GM12891 (cell line): ENCODE measurements at regions not wholly inside any gene's neighbourhood (a gene's known extent, or its start where the extent isn't known, plus 50 kb on each side); places are given as distances from the start of the nearest gene placed in this dataset.

Experiments used
- DNase-seq: peaks from one replicate; pipeline ENCODE4 v3.0.0; 2011; ENCODE audit warnings: low spot score; ENCODE audit not compliant: insufficient read length
- FAIRE-seq: peaks from 2 replicates; lab custom pipeline; 2011; peaks lifted over from hg19 to GRCh38; lab: Jason Lieb, UNC
- PAX5 ChIP-seq: IDR thresholded peaks from 2 replicates; pipeline ENCODE4 v1.6.1; 2011; ENCODE audit warnings: low read length, moderate library complexity, mild to moderate bottlenecking; ENCODE audit not compliant: insufficient read depth, severe bottlenecking
- POLR2A ChIP-seq: IDR thresholded peaks from 2 replicates; pipeline ENCODE4 v1.6.1; 2011; ENCODE audit warnings: low read depth, low read length, control low read depth
- POLR2AphosphoS5 ChIP-seq: IDR thresholded peaks from 2 replicates; pipeline ENCODE4 v1.6.1; 2011; ENCODE audit warnings: low read depth, low read length, control low read depth
- POU2F2 ChIP-seq: IDR thresholded peaks from 2 replicates; pipeline ENCODE4 v1.6.1; 2011; ENCODE audit warnings: low read depth, mild to moderate bottlenecking, control low read depth, low read length, moderate library complexity
- SPI1 ChIP-seq: IDR thresholded peaks from 2 replicates; pipeline ENCODE4 v1.6.1; 2011; ENCODE audit warnings: low read depth, low read length, control low read depth
- TAF1 ChIP-seq: IDR thresholded peaks from 2 replicates; pipeline ENCODE4 v1.6.1; 2011; ENCODE audit warnings: low read depth, low read length, control low read depth

DNA sequence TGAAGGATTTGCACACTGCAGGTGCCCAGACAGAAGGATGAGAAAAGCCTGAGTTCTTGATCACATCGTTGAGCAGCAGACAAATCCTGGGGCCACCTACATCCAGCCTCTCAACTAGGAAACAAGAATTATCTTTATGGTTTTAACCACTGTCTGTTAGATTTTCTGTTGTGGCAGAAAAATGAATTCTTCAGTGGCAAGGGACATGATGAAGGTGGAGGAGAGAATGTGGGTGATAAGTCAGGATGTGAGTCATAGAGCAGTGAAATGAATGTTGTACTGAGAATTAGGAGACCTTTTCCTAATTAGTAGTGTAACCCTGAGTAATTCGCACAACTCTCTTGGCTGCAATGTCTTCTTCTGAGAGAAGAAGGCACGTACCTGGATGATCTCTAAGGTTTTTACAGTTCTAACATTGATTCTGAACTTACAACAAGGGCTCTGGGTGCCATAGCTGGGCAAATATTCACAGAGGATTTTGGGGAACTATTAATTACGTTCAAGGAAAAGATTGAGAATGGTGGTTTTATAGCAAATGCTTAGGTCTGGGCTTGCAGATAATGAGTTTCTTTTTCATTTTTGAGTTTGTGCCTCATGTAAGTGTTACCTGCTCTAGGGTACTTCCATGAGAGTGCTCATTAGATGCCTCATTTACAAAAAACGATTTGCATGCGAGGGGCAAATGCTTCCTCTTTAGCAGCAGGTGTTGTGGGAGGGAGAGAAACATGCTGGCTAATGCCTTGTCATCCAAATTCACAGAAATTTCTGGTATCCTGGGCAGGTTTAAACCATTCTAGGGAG, 111.0 kb upstream of the KL start:
- peak; percentile 87 for FAIRE-seq
- DNase-seq = peak; percentile 6
- no peak for TF ChIP-seq POLR2A
- TF ChIP-seq POU2F2 = peak; percentile 50; the same call in 1 of the 2 replicates
- no peak for TF ChIP-seq PAX5
- TF ChIP-seq POLR2AphosphoS5 = no peak

DNA sequence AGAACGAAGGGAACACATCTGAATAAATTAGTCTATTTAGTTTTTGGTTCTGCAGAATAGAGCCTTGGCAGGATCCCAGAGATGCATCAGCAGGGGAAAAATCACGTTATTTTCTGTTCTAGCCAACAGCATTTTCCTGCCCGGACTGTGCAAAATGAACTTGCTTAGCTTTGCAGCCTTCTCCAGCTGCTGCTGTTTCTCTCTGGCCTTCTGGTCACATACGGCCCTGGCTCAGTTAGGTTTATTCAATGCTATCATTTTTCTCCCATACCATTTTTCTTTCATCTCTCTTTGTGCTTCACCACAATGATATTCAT, 110.4 kb upstream of the KL start:
- DNase-seq = no peak
- no peak for TF ChIP-seq POU2F2
- TF ChIP-seq POLR2AphosphoS5 = no peak
- no peak for TF ChIP-seq POLR2A
- FAIRE-seq = no peak

DNA sequence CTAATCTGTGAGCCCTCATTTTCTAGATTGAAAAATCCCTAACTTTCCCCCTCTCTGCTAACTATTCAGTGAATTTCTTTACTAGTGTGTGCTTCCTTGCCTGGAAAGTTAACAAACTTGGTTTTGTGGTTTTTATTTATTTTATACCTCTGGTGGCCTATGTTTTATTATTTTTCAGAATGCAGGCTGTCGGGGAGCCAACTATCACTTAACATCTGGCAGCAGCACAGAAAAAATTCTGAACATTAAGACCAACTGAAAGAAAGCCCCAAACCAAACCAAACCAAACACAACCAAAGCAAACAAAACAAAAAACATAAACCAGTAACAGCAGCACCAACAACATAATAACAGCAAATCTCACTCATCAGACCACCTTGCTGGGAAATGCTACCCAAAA, 109.0 kb upstream of the KL start:
- no peak for FAIRE-seq
- TF ChIP-seq SPI1 (no peak), POLR2A (no peak), PAX5 (no peak), POU2F2 (no peak), TAF1 (no peak), POLR2AphosphoS5 (no peak)
- DNase-seq = no peak

DNA sequence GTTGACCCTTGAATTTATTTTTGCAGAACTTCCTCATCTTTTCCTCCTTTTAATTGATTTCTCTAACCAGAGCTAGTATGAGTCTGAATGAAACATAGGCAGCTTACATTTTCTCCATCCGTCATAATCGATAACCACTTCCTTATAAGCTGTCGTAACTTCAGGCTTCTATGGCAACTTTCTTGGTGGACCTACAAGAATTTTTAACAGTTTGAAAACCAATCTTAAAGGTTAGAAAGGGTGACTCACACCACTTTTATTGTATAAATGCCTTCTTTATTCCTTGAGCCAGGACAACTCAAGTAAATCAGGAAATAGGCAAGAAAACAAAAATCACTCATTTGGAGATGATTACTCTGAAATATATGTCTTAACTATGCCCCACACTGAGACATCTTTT, 105.7 kb upstream of the KL start:
- TF ChIP-seq SPI1 (no peak), PAX5 (no peak), TAF1 (no peak), POLR2AphosphoS5 (no peak), POU2F2 (no peak), POLR2A (no peak)
- FAIRE-seq (no peak), DNase-seq (no peak)

DNA sequence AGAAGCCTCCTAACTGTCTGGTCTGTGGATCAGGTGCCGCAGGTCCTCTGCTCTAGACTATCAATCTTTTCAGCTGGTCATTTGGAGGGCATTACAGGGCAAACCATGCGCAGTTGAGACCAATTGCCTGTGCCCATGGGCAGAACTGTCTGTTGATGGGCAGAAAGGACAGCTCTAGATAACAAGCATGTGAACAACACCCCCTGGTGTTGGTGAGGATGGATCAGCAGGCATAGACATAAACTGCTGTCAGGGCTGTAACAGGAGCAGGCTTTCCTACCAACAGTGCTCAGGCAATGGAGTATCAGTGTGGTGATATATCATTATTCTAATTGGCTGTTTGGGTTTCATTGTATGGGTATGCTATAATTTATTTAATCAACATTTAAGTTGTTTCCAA, 104.7 kb upstream of the KL start:
- FAIRE-seq = peak; percentile 83
- no peak for TF ChIP-seq TAF1
- TF ChIP-seq SPI1 = no peak
- no peak for TF ChIP-seq POU2F2
- no peak for TF ChIP-seq POLR2AphosphoS5
- TF ChIP-seq POLR2A = no peak
- TF ChIP-seq PAX5 = no peak
- DNase-seq = peak; percentile 35

DNA sequence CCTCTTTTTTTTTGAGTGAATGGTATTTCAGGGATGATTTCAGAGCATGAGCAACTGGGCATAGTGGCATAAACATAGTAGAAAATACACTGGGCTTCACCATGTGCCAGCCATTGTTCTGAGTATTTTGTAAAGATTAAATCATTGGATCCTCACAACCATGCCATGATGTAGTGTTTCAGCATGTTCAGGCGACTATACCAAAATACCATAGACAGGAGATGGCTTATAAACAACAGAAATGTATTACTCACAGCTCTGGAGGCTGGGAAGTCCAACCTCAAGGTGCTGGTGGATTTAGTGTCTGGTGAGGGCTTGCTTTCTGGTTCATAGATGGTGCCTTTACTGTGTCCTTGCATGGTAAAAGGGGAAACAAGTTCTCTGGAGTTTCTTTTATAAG, 101.5 kb upstream of the KL start:
- no peak for TF ChIP-seq POLR2A
- TF ChIP-seq TAF1 = no peak
- TF ChIP-seq SPI1 = no peak
- TF ChIP-seq POU2F2 = no peak
- TF ChIP-seq PAX5 = no peak
- no peak for TF ChIP-seq POLR2AphosphoS5
- no peak for FAIRE-seq
- DNase-seq = no peak

DNA sequence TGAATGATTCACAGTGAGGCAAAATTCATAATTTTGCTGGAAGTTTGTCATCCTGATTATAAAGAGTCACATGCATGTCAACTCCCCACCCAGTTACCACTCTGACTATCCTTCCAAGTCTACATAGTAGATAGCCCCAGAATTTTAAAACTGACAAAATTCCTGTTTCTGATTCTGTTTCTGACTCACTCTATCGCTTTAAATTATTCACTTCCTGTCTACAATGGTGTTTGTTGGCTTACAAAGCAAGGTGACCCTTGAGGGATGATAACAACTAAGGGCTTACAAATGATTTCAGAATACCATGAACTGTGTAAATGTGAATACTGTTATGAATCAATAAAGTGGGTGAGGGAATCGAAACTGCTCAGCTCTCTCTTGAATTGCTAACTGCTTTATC, 98.7 kb upstream of the KL start:
- no peak for TF ChIP-seq POLR2A
- TF ChIP-seq SPI1 = peak; percentile 52
- FAIRE-seq (no peak), DNase-seq (peak; percentile 12)

DNA sequence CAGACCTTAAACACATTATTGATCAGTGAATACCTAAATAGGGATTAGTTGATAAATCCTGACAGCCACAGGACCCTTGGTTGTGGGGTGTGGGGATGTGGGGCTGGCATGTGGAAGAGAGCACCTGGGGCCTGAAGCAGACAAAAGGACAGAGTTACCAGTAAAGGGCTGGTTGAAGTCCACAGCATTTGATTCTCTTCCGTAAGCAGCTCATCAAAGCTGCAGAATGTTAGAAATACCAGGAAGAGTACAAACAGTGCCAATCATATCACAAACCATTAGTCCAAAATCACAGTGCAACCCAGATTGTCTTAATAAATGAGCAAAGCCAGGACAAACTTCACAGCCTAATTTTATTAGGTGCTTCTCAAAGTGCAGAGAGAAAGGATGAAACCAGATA, 92.5 kb upstream of the KL start:
- no peak for DNase-seq
- TF ChIP-seq SPI1 (no peak), POLR2AphosphoS5 (no peak), TAF1 (no peak), PAX5 (no peak), POLR2A (no peak), POU2F2 (no peak)
- no peak for FAIRE-seq

DNA sequence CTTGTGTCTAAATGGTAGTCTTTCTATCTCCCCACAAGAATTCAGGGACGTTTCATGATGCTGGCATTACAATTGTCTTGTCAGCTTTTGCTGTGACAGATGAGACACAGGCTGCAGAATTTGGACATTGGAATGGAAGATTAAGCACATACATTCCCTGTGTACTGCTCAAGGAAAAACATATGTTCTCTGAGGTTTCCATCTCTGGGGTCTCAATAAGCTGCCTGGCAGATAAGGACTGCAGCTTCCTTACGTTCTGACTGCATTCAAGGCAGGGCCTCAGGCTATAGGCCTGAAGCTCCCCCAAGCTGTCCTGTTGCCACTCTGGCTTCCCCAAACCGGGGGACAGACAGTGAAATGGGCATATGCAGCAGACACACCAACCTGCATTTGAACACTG, 91.3 kb upstream of the KL start:
- no peak for TF ChIP-seq TAF1
- DNase-seq = no peak
- FAIRE-seq = no peak

DNA sequence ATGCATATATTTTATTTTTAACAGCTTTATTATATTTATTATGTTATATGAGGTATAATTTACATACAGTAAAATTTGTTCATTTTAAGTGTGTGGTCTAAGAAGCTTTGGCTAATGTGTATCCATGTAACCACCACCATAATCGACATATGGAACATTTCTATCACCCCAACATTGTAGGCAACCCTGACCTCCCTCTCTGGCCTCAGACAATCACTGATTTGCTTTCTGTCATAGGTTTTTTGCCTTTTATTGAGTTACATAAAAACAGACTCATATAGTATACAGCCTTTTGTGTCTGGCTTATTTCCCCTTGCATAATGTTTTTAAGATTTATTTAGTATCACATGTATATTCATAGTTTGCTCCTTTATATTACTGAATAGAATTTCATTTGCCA, 90.7 kb upstream of the KL start:
- no peak for DNase-seq
- TF ChIP-seq POLR2AphosphoS5 (no peak), POLR2A (no peak), SPI1 (no peak), TAF1 (no peak), PAX5 (no peak), POU2F2 (no peak)
- FAIRE-seq = no peak

DNA sequence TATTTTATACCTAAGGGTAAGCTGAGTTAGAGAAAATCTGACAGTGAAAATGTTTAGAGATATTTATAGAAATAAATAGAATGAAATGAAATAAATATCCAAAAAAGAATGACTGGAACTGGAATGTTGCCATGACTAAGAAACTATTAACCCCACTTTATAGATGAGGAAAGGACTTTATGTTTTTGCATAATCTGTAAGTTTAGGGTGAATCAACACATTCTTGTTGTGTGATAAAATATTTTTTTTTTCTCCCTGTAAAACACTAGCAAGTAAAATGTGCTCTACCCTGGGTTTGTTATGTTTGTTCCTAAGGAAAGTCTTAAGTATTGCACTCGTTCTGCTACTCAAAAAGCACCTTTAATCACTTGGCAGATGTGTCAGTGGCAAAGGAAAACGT, 83.8 kb upstream of the KL start:
- TF ChIP-seq SPI1 (no peak), TAF1 (no peak), POLR2A (no peak), POU2F2 (no peak), POLR2AphosphoS5 (no peak), PAX5 (no peak)
- FAIRE-seq (no peak), DNase-seq (no peak)
